NCI-H2029 (cell line): ENCODE measurements at regions not wholly inside any gene's neighbourhood (a gene's known extent, or its start where the extent isn't known, plus 50 kb on each side); places are given as distances from the start of the nearest gene placed in this dataset.
"Not testable (repeated sequence)": the region's sequence is repeated elsewhere in the genome, so short reads cannot be mapped to it uniquely, and the experiment has no call there.

Experiments used
- DNase-seq: peaks from one replicate; lab custom pipeline; 2025; lab: John Stamatoyannopoulos, UW

DNA sequence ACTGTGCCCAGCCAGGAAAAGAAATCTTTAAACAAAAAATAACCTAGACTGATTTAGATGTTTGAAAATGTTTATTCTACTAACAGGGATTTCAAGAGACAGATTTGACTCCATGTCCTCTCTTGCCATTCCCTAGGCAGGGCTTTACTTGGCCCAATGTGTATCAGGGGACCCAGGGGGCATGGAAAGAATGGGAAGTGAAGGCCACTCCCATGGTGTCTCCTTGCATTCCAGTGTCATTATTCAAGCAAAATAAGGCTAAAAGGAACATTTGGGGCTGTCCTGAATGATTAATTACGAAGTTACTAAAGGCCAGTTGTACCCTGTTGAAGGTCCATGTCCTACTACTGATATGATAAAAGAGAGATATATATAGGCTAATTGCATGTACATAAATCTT is 151.9 kb upstream of the ATF7IP start:
- DNase-seq = no peak

DNA sequence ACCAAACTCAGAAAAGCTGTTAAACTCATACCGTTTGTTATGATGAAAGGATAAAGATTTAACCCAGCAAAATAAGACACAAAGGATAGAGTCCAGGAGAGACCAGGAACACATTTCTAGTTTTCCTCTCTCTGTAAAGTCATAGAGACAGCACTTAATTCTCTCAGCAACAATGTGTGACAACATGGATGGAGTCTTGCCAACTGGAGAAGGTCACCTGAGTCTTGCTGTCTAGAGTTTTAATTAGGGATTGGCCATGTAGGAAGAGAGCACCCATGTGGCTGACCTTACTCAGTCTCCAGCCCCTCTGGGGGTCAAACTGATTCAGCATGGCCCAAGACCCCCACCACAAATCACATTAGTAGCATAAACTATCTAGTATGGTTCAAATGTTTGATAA is 151.0 kb upstream of the ATF7IP start:
- DNase-seq = peak; percentile 3

DNA sequence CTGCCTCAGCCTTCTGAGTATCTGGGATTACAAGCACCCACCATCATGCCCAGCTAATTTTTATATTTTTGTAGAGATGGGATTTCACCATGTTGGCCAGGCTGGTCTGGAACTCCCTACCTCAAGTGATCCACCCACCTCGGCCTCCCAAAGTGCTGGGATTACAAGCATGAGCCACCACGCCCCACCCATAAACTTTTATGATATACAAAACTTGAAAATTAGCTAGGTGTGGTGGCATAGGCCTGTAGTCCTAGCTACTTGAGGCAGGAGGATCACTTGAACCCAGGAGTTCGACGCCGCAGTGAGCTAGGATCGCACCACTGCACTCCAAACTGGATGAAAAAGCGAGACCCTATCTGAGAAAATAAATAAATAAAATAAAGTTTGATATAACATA is 149.5 kb upstream of the ATF7IP start:
- DNase-seq = not testable (repeated sequence)

DNA sequence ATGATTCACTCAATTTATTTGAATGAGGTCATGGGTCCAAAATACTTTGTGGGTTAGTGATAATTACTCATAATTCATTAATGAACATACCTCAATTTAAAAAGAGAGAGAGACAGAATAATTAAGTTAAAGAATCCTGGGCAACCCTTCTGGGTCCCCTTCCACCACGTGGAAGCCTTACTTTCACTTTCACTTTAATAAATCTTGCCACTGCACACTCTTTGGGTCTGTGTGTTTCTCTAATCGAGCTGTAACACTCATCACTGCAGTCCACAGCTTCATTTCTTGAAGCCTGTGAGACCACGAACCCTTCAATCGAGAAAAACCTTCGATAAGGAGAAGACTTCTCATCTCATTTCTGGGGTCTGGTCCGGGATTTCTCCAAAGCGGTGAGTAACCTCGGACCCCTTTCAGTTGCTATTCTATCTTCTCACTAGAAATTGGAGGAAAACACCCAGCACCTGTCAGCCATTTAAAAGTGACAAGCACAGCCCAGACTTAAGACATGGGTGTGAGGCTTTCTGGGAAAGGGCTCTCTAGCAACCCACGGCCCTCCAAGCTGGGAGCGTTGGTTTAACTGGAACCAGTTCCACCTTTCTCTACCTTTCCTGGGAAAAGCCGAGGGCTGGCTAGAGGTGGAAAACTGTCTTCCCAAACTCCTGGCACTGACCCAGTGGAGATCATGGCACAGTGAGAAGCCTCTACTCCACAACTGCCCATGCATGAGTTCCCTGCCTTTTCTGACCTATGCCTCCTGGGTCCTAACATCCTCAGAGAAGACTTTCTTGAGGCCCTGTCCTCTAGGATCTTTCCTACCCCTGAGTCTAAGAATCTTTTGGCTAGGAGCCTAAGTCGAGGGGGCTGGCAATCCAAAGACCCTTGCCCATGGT is 148.8 kb upstream of the ATF7IP start:
- no peak for DNase-seq

DNA sequence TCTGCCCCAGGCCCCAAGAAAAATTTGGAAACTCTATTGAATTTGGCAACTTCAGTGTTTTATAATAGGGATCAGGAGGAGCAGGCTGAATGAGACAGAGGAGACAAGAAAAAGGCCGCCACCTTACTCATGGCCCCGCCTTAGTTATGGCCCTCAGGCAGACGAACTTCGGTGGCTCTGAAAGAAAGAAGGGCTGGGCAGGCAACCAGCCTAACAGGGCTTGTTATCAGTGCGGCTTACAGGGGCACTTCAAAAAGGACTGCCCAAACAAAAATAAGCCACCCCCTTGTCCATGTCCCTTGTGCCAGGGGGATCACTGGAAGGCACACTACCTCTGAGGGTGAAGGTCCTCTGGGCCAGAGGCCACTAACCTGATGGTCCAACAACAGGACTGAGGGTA is 146.3 kb upstream of the ATF7IP start:
- DNase-seq = no peak

DNA sequence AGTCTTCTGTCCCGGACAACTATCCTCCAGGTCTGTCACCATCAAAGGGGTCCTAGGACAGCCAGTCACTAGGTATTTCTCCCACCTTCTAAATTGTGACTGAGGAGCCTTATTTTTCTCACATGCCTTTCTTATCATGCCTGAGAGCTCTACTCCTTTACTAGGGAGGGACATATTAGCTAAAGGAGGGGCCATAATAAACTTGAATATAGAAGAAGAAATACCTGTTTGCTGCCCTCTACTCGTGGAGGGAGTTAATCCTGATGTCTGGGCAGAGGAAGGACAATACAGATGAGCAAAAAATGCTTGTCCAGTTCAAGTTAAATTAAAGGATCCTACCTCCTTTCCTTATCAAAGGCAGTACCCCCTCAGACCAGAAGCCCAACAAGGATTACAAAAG is 145.8 kb upstream of the ATF7IP start:
- DNase-seq = not testable (repeated sequence)

DNA sequence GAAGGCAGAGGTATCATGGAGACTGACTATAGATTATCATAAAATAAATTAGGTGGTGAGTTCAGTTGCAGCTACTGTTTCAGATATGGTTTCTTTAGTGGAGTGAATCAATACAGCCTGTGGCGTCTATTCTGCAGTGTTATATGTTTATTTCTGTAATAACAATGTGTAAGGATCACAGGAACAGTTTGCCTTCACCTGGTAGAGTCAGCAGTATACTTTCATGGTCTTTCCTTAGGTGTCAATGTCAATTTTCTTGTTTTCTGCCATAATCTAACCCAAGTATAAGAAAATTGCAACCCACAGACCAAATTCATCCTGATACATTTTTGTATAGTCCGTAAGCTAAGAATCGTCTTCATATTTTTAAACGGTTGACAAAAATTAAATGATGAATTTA is 140.4 kb upstream of the ATF7IP start:
- no peak for DNase-seq

DNA sequence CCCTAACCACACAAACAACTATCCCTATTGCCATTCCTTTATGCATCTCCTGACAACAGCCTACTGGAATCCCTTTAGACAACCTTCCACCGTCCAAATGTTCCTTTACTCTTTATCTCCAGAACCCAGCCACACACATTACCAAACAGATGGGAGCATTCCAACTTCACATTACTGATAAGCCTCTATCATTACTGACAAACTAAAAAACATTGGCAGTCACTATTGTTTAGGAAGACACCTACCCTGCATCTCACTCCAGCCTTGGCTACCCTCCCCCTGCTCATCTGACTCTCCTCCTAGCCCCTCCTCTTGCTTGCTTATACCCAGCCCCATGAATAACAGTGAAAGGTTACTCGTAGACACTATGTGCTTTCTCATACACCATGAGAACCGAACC is 130.3 kb upstream of the ATF7IP start:
- DNase-seq = not testable (repeated sequence)

DNA sequence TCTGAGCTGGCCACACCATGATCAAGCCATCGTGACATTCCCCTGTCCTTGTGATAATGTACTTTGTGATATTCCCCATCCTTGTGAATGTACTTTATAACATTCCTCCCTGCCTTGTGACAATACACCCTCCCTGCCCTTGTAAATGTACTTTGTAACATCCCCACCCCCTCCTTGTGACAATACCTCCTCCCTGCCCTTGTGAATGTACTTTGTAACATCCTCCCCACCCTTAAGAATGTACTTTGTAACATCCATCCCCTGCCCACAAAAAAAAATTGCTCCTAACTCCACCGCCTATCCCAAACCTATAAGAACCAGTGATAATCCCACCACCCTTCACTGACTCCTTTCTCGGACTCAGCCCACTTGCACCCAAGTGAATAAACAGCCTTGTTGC is 128.8 kb upstream of the ATF7IP start:
- DNase-seq = not testable (repeated sequence)

DNA sequence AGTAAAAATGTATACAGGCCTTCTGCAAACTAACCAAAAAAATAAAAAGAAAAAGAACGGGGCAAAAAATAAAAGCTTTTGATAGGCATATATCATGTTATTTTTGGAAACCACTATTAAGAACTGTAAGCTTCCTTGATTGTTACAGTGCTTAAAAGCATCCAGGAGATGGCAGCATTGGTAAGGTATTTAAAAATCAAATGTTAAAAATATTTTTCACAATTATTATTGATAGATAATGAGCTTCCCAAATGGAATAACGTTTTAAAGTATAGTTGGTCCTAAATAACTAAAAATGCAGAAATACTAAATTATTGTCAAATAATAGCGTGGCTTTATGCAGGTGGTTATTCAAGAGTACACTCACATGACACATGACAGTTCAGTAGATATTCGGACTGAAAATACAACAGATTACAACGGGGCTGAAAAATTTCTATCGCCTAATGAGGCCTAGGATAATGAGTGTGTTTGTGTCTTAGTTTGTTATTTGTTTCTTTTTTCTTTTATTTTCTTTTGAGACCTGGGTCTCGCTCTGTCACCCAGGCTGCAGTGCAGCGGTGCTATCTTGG is 127.2 kb upstream of the ATF7IP start:
- peak; percentile 28 for DNase-seq

DNA sequence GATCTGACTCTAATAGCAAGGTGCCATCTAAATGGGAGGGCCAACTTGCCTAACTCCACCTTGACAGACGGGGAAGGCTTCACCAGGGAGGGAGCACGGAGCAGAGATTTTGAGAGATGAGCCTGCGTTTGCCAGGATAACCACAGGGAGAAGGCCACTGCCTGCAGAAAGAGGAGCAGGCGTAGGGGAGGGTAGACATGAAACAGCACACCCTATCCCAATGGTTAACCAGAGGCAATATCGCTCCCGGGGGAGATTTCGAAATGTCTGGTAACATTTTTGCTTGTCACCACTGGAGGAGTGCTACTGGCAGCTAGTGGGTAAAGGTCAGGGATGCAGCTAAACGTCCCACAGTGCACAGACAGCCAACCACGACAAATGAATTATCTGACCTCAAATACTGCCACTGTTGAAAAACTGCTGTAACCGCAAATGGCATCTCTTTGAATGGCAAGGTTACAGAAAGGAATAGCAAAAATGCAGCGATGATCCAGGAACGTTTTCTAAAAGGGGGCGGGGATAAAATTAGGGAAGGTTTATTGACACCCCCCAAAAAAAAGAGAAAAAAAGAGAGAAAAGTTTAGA is 126.0 kb upstream of the ATF7IP start:
- DNase-seq = no peak

DNA sequence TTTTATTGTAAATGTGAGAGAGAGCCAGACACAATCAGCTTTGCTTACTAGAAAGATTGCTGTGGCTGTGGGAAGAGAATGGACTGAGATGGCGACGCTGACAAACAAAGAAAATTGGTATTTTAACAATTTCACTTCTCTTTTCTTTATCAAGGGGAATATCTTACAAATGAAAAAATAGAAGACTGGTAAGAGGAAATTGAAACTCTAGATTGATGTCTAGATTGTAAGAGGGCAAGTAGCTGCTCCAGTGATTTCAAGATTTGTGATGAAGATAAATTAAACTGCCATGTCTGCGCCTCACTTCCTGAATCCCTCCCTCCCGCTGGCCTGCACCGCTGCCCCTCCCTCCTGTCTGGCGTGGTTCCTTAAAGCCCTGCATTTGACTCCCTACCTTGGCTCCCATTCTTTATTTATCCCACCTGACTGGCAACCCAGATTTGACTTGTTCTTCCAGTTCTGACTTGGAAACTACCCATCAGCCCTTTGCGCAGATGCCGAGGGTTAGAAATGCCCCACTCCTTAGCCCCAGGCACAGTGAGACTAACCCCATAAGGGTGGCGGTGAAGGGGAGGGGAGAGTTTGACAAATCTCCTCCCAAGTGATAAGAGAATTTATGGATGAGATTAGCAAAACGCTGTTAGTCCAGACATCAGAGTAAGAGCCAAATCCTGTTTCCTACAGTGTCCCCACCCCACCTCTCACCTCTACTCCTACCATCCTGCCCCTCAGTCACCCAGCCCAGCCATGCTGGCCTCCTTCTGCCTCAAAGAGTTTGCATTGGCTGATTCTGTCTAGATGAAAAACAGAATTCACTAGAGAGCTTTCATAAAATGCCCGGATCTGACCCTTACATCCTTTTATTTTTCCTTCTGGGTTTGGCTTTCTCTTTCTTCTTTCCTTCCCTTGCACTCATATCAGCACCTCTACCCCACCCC is 125.3 kb upstream of the ATF7IP start:
- peak; percentile 11 for DNase-seq

DNA sequence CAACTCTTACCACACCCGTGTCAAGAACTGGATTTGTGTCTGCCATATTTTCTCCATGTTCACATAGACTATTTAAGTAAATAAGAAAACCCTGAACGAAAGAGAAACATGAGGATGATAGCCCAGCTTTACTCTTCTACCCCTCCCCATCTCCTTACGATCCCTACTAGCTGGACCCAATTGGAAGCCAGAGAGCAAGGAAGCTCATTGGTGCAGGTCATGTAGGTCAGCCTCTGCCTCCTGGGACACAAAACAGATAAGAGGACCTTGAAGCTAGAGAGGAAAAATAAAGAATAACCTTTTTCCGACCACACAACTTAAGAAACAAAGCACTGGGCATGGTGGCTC is 124.6 kb upstream of the ATF7IP start:
- DNase-seq = no peak

DNA sequence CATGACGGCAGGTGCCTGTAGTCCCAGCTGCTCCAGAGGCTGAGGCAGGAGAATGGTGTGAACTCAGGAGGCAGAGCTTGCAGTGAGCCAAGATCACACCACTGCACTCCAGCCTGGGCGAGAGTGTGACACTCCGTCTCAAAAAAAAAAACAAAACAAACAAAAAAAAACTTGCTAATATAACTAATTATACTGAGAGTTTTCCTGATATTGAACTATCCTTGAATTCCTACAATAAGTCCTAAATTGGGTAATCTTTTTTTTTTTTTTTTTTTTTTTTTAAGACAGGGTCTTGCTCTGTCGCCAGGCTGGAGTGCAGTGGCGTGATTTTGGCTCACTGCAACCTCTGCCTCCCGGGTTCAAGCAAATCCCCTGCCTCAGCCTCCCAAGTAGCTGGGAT is 122.7 kb upstream of the ATF7IP start:
- not testable (repeated sequence) for DNase-seq

DNA sequence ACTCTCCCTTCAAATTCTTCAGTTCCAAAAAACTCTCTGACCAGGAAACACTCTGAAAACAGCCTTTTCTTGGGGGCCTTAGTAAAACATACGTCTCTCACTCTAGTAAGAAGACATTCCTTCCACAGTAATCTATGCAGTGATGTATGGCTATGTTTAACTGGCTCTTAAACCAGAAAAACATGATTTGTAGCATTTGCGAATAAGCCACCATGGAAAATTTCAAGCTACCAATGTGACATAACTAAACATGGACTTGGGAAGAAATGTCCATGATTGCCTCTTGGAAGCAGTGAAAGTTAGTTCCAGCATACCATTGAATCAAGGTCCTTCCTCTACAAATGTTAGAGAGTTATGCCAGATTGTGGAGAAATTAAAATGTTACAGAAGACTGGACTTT is 121.5 kb upstream of the ATF7IP start:
- no peak for DNase-seq

DNA sequence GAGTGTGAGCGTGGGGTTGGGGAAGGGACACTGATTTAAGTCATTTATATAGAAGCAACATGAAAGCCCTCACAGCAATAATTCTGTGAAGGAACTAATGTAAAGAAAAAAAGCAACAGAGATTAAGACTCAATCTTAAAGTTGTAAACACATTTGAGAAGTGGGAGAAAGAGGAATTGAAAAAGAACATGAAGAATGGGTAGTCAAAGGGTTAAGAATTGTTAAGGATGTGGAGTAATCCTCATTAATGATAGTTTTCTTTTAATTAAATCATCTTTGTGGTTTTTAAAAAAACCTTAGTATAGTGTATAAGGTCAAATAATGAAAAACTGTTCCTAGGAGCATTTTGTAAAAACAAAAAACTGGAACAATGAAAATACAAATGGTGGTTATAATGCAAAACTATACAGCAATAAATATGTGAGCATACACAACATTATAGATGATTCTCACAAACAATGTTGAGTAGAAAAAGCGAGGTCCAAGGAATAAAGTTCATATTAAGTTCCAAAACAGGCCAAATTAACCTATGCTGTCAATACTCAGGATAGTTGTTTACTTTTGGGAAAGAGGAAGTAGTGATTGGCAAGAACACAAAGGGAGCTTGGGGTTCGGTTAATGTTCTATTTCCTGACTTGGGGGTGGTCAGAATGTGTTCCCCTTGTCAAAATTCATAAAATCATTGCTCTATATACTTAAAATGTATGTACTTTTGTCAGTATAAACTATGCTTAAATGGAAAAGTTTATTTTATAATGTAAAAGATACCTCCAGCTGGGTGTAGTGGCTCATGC is 120.4 kb upstream of the ATF7IP start:
- DNase-seq = no peak

DNA sequence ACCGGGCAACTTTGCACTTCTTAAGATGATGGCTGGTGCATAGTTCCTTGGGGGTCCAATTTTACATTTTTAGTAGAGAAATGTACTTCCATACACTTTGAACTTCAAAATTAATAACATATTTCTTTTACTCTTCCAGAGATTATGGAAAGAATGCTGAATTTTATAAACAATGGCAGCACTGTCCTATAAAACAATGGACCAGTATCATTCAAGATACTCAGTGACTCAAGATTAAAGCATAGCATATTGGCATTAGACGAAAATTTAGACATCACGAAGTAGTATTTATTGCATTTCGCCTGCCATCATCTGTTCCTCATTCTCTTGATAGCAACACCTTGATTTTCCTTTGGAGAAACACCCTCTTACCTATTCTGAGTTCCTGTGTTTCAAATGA is 118.3 kb upstream of the ATF7IP start:
- DNase-seq = no peak

DNA sequence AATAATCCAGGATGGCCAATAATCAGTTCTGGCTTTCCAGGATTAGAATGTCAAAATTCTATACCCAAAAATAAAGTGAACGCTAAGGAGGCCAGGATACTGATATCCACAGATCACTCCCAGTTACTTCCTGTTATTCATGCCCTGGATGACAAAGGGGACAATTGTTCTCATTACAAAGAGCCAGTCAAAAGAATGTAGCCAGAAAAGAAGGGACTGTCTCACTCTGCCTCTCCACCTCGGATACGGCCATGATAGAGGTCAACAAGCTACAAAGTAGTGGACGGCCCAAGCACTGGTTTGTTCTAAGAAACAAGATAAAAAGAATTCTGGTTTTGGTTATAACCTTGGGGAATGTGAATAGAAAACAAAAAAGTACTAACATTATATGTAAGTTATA is 116.1 kb upstream of the ATF7IP start:
- DNase-seq = no peak

DNA sequence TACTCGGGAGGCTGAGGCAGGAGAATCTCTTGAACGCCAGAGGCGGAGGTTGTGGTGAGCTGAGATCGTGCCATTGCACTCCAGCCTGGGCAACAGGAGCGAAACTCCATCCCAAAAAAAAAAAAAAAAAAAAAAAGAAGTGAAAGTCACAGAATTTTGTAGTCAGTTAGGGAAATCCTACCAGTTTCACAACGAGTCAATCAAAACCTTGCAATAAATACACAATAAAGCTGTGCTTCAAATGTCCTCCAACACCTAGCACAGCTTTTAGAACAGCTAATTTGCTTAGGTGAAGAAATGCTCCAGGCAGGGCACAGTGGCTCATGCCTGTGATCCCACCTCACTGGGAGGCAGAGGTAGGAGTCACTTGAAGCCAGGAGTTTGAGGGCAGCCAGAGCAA is 112.8 kb upstream of the ATF7IP start:
- DNase-seq = no peak

DNA sequence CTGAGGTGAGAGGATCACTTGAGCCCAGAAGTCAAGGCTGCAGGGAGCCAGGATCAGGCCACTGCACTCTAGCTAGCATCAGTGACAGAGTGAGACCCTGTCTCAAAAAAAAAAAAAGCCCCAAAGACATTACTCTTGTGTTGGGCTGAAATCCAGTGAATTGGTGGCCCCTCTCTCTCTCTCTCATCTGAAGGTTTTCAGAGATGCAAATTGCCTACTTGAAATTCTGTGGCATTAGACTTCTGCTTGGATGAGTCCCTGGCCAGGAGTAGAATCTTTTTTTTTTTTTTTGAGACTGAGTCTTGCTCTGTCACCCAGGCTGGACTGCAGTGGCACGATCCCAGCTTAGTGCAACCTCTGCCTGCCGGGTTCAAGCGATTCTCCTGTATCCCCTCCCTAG is 112.0 kb upstream of the ATF7IP start:
- no peak for DNase-seq

DNA sequence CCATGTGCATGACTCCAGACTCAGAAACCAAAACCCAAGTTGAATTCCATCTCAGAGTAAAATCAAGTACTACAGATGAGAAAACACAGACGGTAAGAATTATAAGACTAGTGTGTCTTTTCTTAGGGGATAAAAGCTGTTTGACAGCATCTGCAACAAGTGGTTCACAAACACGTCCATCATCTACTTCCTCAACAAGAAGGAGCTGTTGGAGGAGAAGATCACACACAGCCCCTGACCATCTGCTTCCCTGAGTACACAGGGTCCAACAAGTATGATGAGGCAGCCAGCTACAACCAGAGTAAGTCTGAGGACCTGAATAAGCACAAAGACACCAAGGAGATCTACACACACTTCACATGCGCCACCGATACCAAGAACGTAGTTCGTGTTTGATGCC is 110.7 kb upstream of the ATF7IP start:
- no peak for DNase-seq

DNA sequence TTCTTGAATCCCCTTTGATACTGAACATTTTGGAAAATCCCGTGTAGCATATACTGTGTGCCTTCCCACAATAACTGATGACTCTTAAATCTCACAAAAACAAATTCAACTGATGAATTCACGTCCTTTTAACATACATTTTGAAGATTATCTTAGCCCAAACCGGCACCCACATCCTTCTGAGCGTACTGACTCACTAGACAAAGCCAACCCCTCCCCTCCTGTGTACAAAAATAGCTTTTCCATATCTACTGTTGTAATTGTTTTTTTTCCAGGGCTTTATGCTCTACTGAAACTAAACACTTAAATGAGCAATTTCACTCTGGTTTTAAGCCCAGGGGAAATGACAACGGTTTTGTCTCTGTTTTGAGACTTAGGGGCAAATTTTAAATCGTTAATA is 109.4 kb upstream of the ATF7IP start:
- no peak for DNase-seq
